Erythroblast (primary cell): ENCODE measurements at regions not wholly inside any gene's neighbourhood (a gene's known extent, or its start where the extent isn't known, plus 50 kb on each side); places are given as distances from the start of the nearest gene placed in this dataset.

Experiments used
- DNase-seq, 2 experiments: peaks; one replicate each; lab custom pipeline; 2025; lab: John Stamatoyannopoulos, UW
- GATA1 ChIP-seq: IDR thresholded peaks from 2 replicates; pipeline ENCODE4 v1.6.1; 2011; ENCODE audit warnings: low read depth, mild to moderate bottlenecking, control low read depth, low read length, moderate library complexity
- POLR2A ChIP-seq: IDR thresholded peaks from 2 replicates; pipeline ENCODE4 v1.6.1; 2011; ENCODE audit warnings: mild to moderate bottlenecking, low read length

- TF ChIP-seq POLR2A (no peak), GATA1 (no peak)
- no peak for DNase-seq
Measured at GRCh38 chr19:30269638-30270037, 102.5 kb upstream of the ZNF536 start.

- TF ChIP-seq GATA1 (no peak), POLR2A (no peak)
- DNase-seq, result no peak
Measured at GRCh38 chr19:30271816-30272215, 100.4 kb upstream of the ZNF536 start.

- no peak for DNase-seq
- TF ChIP-seq POLR2A (no peak), GATA1 (no peak)
Measured at GRCh38 chr19:30272554-30272953, 99.6 kb upstream of the ZNF536 start.

DNA sequence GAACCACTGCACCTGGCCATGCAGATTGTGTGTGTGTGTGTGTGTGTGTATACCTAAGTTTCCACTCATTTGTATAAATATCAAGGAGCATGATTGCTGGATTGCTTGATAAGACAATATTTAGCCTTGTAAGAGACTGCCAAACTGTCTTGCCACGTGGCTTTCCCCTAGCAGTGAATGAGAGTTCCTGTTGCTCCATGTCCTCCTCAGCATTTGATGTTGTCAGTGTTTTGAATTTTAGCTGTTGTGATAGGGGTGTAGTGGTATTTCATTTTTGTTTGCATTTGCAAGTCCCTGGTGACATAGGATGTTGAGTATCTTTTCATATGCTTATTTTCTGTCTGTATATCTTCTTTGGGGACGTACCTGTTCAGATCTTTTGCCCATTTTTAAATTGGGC lies 99.0 kb upstream of the ZNF536 start:
- DNase-seq, result no peak
- TF ChIP-seq POLR2A (no peak), GATA1 (no peak)

GRCh38 chr19:30274987-30275386 lies 97.2 kb upstream of the ZNF536 start:
- no peak for TF ChIP-seq POLR2A
- TF ChIP-seq GATA1, result no peak
- DNase-seq, result no peak

GRCh38 chr19:30276011-30276882 lies 95.9 kb upstream of the ZNF536 start:
- TF ChIP-seq GATA1, result no peak
- no peak for TF ChIP-seq POLR2A
- no peak for DNase-seq

- DNase-seq, result no peak
- TF ChIP-seq POLR2A, result no peak
- TF ChIP-seq GATA1, result no peak
Measured at GRCh38 chr19:30276883-30277280, 95.3 kb upstream of the ZNF536 start.

DNA sequence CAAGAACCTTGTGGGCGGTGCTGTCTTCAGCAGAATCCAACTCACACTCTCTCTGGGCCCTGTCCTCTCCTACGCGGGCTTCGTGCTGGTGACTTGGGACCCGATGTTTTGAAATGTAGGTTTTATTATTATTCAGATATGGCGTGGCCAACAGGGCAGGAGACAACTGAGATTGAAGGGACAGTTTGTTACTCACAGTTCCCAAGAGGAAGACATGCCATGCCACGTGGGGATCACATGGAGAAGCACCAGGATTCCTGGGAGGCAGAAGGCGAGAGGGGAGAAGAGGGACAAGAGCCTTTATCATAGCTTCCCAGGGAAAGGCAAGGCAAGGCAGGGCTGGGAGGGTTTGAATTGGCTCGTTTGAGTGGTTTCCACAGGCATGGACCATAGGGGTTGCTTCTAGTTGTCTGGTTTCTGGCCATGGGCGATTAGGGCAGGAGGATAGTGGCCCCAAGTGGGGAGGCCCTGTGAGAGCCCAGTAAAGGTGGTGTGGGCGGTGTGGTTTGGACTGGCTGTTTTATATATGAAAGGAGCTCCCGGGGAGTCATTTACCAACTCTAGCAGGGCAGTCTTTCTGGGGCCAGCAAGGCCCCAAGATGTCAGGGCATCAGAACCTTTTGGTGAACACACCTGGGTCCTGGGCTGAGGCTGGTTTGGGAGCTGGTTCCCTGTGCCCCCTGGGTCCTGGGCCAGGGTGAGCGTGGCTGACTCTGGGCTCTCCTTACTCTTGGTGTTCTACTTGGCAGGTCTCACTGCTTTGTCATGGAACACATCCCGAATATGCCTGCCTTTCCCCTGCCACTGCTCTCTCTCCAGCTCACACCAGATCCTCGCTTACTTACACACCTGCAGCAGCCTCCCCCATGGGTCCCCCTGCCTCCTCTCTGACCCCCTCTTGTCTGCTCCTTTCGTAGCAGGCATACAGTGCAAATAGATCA lies 94.0 kb upstream of the ZNF536 start:
- no peak for DNase-seq
- TF ChIP-seq GATA1, result no peak
- no peak for TF ChIP-seq POLR2A

GRCh38 chr19:30278882-30279254 lies 93.3 kb upstream of the ZNF536 start:
- DNase-seq, result no peak
- no peak for TF ChIP-seq POLR2A
- no peak for TF ChIP-seq GATA1

DNA sequence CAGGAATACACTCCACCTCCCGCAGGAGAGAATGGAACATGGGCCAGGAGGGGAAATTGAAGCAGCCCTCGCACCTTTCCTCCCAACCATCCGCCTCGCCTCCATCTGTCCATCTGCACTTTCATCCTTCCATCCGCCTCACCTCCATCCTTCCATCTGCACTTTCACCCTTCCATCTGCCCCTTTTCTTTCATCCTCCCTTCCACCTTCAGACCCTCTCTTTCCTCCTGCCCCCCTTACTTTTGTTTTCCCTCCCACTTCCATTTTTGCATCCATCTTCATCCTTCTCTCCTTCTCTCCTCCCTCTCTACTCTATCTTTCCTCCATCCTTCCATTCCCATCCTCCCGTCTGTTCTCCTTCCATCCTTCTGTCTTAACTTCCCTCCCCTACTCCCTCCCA lies 92.2 kb upstream of the ZNF536 start:
- TF ChIP-seq POLR2A (no peak), GATA1 (no peak)
- no peak for DNase-seq

GRCh38 chr19:30281906-30282305 lies 90.3 kb upstream of the ZNF536 start:
- no peak for DNase-seq
- TF ChIP-seq POLR2A (no peak), GATA1 (no peak)

DNA sequence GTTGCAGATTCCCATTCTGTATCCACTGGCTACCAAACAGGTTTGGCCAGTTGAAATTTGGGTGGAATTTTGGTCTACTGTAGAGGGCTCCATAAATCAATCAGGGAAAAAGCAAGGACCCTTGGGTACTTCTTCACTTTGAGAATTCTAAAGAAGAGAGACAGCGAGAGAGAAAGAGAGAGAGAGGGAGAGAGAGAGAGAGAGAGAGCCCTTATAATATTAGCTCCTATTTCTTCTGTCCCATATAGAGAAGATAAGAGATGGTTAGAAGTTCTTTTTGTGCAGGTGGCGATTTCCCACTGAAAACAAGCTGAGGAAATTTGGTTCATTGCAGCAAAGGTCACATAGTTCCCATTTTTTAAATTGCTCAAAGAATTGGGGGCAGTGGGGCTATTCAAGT lies 88.6 kb upstream of the ZNF536 start:
- no peak for DNase-seq
- TF ChIP-seq GATA1, result no peak
- TF ChIP-seq POLR2A, result no peak

DNA sequence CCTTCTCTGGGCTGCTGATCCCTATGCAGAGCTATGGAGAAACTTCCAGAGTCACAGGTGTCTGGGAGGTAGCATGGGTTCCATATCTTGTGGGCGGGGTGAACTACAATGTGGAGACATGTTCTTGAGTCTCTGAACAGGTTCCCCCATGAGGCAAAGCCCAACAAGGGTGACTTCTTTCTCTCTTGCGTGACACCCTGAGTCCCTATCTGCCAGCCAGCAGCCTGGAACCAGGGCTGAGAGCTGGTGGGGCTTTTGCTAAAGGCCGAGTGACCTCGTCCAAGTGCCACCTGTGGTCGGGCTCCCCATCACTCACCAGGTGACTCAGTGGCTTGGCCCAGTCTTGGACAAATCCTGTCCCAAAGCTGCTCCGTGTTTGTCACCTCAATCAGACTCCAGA lies 88.0 kb upstream of the ZNF536 start:
- TF ChIP-seq GATA1, result no peak
- no peak for TF ChIP-seq POLR2A
- no peak for DNase-seq

- no peak for TF ChIP-seq POLR2A
- no peak for DNase-seq
Measured at GRCh38 chr19:30284885-30285284, 87.3 kb upstream of the ZNF536 start.
